WTC11 (cell line): ENCODE measurements at regions not wholly inside any gene's neighbourhood (a gene's known extent, or its start where the extent isn't known, plus 50 kb on each side); places are given as distances from the start of the nearest gene placed in this dataset.

ENCODE experiments used
- SP1 ChIP-seq: sonication (generic); formaldehyde crosslinking; conservative IDR thresholded peaks from 2 replicates; pipeline ENCODE4 v1.8.1; 2022; ENCODE audit warnings: missing genetic modification reagents
- TF ChIP-seq, protein P1 (sequence below): fragments of 200-600 bp; IDR thresholded peaks from 2 replicates; pipeline ENCODE4 v1.8.0; 2022; ENCODE audit warnings: antibody characterized with exemption
- TF ChIP-seq, protein P2 (sequence below): fragments of 250-450 bp; sonication (Bioruptor Pico); IDR thresholded peaks from 2 replicates; pipeline ENCODE4 v1.9.0; 2021; ENCODE audit warnings: moderate library complexity, mild to moderate bottlenecking, inconsistent platforms, borderline replicate concordance
- TF ChIP-seq, protein P3 (sequence below): sonication (generic); formaldehyde crosslinking; conservative IDR thresholded peaks from 2 replicates; pipeline ENCODE4 v1.8.1; 2022; ENCODE audit warnings: mild to moderate bottlenecking, missing genetic modification reagents
- TF ChIP-seq, protein P4 (sequence below): sonication (generic); formaldehyde crosslinking; IDR thresholded peaks from 2 replicates; pipeline ENCODE4 v1.8.1; 2023; ENCODE audit warnings: mild to moderate bottlenecking, missing genetic modification reagents

DNA sequence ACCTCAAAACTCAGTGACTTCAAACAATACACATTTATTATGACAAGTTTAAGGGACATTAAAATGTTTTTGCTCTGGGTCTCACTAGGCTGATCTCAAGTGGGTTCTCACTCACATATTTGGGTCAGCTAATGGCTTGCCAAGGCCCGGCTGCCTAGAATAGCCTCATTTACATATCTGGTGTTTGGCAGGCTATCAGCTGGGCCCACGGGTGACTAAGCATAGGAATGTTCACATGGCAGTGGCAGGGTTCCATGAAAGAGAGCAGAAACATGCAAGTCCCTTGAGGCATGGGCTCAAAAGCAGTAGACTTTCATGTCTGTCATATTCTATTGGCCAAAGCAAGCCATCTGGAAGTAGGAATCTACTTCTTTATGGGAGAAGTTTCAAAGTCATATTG is 492.6 kb downstream of the KCNT2 start:
- TF ChIP-seq, protein P1, sequence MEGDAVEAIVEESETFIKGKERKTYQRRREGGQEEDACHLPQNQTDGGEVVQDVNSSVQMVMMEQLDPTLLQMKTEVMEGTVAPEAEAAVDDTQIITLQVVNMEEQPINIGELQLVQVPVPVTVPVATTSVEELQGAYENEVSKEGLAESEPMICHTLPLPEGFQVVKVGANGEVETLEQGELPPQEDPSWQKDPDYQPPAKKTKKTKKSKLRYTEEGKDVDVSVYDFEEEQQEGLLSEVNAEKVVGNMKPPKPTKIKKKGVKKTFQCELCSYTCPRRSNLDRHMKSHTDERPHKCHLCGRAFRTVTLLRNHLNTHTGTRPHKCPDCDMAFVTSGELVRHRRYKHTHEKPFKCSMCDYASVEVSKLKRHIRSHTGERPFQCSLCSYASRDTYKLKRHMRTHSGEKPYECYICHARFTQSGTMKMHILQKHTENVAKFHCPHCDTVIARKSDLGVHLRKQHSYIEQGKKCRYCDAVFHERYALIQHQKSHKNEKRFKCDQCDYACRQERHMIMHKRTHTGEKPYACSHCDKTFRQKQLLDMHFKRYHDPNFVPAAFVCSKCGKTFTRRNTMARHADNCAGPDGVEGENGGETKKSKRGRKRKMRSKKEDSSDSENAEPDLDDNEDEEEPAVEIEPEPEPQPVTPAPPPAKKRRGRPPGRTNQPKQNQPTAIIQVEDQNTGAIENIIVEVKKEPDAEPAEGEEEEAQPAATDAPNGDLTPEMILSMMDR = no peak
- TF ChIP-seq, protein P2, sequence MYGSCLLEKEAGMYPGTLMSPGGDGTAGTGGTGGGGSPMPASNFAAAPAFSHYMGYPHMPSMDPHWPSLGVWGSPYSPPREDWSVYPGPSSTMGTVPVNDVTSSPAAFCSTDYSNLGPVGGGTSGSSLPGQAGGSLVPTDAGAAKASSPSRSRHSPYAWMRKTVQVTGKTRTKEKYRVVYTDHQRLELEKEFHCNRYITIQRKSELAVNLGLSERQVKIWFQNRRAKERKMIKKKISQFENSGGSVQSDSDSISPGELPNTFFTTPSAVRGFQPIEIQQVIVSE (CRISPR knock-in tag) = no peak
- TF ChIP-seq, protein P3, sequence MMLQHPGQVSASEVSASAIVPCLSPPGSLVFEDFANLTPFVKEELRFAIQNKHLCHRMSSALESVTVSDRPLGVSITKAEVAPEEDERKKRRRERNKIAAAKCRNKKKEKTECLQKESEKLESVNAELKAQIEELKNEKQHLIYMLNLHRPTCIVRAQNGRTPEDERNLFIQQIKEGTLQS (CRISPR knock-in tag) = no peak
- no peak for TF ChIP-seq SP1
- TF ChIP-seq, protein P4, sequence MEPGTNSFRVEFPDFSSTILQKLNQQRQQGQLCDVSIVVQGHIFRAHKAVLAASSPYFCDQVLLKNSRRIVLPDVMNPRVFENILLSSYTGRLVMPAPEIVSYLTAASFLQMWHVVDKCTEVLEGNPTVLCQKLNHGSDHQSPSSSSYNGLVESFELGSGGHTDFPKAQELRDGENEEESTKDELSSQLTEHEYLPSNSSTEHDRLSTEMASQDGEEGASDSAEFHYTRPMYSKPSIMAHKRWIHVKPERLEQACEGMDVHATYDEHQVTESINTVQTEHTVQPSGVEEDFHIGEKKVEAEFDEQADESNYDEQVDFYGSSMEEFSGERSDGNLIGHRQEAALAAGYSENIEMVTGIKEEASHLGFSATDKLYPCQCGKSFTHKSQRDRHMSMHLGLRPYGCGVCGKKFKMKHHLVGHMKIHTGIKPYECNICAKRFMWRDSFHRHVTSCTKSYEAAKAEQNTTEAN (CRISPR knock-in tag) = no peak
